Central memory CD4-positive, alpha-beta T cell (primary cell): ENCODE measurements at regions not wholly inside any gene's neighbourhood (a gene's known extent, or its start where the extent isn't known, plus 50 kb on each side); places are given as distances from the start of the nearest gene placed in this dataset.
"Not testable (repeated sequence)": the region's sequence is repeated elsewhere in the genome, so short reads cannot be mapped to it uniquely, and the experiment has no call there.

Source experiments
- DNase-seq: peaks from one replicate; pipeline ENCODE4 v3.0.0; 2022

DNA sequence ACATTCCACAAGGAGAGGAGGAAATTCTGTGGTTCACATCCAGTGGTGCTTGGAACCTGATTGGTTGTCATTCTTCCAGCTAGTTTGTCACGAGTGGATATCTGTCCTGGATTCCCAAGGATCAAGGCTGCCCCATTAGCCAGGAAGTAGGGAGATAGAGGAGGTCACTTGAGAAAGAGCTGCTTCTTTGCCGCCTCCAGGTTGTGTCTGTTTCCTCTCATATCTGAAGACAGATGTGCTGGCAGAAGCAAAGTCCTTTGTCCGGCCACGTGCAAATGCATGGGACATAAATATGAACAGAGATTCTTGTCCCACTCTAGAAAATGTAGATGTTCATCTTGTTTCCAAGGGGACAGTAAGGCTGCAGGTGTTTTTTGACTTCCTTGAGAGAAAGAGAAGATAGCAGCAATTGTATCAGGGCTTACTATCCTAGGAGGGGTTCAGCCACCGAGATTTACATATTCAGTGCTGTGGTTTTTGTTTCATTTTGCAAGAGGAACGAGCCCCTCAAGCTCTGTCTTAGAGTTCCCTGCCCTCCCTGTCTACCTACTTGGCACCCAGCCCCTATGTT lies 174.4 kb downstream of the RPIA start:
- DNase-seq = no peak

DNA sequence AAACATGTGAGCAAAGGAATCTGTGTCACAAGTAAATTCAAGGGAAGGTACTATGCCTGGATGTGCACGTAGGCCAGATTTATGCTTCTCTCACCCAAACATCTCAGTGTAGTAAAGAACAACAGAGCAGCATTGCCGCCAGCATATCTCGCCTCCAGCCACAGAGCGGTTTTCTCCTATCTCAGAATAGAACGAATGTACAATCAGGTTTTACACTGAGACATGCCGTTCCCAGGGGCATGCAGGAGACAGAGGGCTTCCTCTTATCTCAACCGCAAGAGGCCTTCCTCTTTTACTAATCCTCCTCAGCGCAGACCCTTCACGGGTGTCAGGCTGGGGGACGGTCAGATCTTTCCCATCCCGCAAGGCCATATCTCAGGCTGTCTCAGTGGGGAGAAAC lies 175.3 kb downstream of the RPIA start:
- DNase-seq = no peak

DNA sequence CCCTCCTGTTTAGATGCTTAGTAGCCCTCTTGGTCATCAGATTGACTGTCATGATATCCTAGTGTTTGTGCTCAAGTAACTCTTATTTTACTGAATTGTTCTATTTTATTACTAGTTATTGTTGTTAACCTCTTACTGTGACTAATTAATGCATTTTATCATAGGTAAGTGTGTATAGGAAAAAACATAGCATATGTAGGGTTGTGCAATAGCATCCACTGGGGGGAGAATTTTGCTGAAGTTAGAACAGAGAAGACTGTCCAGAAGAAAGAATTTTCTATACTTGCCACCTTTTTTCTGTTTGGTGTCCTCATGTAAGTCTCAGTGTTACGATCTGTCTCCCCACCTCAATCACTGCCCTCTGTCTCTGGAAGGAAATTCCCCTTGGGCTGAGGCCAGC lies 177.4 kb downstream of the RPIA start:
- no peak for DNase-seq

DNA sequence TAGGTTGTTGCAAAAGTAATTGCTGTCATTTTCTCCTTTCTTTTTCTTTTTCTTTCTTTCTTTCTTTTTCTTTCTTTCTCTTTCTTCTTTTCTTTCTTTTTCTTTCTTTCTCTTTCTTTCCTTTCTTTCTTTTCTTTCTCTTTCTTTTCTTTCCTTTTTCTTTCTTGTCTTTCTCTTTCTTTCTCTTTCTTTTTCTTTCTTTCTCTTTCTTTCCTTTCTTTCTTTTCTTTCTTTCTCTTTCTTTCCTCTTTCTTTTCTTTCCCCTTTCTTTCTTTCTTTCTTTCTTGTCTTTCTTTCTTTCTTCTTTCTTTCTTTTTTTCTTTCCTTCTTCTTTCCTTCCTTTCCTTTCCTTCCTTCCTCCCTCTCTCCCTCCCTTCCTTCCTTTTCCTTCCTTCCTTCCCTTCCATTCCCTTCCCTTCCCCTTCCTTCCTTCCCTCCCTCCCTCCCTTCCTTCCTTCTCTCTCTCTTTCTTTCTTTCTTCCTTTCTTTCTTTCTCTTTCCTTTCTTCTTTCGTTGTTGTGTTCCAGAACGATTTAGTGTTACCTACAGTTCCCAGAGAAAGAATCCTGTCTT lies 178.9 kb downstream of the RPIA start:
- no peak for DNase-seq

DNA sequence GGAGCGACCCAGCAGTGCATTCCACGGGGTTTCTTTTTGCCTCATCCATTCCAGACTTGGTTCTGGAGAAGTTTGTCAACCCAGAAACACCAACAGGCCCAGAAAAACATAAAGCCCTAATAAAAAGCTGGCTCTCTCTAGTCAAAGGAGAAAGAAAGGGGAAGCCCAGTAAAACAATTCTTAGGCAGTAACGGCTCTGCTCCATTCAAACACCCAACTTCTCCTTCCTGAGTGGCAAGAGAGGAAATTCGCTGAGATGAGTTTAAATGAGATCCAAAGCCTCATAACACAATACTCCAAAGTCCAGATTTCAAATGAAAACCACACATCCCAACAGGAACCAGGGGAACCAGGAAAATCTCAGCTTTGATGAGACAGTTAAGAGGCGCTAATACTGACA lies 179.9 kb downstream of the RPIA start:
- DNase-seq = no peak

DNA sequence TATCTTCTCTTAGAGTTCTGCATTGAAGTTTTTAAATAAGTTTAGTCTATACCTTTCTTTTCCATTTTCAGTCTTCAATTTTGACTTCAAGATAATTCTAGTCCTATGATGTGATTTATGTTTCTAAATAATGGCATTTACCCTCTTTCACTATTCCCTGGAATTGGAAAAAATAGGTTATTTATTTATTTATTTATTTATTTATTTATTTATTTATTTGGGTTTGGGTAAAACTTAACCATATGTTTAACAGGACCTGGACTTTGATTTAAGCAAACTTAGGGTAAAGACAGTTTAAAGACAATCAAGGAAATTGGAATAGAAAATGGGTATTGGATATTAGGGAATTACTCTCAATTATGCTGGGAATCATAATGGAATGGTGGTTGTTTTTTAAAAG lies 182.1 kb downstream of the RPIA start:
- no peak for DNase-seq

DNA sequence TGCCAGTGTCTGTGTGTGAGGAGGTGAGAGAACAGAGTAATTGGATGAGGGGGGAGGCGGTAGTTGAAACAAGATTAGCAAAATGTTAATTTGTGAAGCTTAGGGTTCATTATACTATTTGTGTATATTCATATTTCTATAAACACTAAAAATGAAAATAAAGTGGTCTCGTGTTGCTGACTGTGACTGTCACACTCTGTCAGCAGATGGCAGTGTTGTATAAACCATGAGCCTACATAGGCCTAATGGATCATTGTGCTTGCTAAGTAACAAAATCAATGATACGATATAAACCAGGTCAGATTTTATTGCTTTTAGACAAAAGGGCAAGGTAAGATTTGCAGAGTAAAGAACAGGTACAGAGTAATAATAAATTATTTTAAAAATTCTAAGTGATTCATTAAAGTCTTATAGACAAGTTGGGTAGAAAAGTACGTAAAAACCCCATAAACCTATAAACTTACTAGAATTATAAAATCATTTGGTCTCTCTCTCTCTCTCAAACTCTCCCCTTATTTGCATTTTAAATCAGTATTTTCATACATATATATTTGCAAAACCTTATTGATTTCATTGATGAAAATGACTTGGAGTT lies 182.7 kb downstream of the RPIA start:
- peak; percentile 25 for DNase-seq

DNA sequence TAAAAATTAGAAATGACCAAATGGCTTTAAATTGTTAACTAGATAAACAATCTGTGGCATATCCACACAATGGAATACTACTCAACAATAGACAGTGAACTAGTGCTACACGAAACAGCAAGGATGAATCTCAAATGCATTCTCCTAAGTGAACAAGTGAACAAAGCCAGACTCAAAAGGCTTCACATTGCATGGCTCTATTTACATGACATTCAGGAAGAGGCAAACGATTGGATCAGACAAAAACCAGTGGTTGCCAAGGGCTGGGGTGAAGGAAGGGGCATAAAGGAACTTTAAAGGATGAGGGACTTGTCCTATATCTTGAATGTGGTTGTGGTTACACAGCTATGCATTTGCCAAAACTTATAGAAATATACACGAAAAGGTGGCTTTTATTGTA lies 184.3 kb downstream of the RPIA start:
- DNase-seq = no peak

DNA sequence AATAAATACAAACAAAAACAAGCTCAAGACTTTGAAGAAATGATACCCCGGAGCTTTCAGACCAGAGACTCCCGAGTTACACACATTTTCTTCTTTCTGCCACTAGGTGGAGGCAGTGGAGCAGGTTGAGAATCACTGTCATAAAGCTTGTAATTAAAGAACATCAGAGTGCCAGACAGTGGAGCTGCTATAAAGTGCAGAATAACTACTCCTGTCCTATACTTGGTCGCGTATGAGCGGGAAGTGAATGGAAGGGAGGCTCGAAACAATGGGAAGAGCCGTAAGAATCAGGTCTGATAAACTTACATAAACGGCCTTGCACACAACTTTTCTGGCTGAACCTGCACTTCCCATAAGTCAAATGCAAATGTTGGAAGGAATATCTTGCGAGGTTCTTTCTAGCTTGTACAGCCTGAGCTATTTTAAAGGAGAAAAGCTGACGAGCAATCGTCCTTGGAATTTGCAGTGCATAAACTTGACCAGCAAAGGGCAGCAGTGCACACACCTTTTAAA lies 189.0 kb downstream of the RPIA start:
- DNase-seq = peak; percentile 4

DNA sequence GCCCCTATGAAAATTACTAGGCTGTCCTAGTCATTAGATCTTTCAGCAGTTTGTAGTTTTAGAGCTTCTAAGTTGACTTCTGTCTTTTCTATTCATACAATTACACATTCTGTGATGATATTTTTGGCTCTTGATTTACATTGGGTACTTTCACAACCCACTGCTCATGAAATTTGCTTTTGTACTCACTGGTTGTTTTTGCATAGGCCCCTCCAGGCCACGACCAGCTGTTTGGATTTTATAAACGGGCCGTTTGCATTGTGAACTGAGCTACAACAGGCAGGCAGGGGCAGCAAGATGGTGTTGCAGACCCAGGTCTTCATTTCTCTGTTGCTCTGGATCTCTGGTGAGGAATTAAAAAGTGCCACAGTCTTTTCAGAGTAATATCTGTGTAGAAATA lies 193.8 kb downstream of the RPIA start:
- no peak for DNase-seq

DNA sequence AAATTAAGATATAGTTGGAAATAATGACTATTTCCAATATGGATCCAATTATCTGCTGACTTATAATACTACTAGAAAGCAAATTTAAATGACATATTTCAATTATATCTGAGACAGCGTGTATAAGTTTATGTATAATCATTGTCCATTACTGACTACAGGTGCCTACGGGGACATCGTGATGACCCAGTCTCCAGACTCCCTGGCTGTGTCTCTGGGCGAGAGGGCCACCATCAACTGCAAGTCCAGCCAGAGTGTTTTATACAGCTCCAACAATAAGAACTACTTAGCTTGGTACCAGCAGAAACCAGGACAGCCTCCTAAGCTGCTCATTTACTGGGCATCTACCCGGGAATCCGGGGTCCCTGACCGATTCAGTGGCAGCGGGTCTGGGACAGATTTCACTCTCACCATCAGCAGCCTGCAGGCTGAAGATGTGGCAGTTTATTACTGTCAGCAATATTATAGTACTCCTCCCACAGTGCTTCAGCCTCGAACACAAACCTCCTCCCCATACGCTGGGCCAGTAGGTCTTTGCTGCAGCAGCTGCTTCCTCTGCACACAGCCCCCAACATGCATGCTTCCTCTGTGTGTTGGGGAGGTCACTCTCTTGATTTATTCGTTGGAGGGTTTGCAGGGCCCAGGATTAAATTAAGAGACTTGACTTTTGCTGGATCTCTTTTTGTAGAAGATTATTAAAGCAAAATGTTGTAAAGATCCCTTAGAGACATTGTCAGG lies 194.4 kb downstream of the RPIA start:
- DNase-seq = no peak

DNA sequence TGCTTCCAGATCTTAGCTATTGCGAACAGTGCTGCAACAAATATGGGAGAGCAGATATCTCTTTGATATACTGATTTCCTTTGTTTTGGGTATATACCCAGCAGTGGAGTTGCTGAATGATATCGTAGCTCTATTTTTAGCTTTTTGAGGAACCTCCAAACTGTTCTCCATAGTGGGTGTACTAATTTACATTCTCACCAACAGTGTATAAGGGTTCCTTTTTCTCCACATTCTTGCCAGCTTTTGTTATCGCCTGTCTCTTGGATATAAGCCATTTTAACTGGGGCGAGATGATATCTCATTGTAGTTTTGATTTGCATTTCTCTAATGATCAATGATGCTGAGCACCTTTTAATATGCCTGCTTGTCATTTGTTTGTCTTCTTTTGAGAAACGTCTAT lies 196.0 kb downstream of the RPIA start:
- not testable (repeated sequence) for DNase-seq

DNA sequence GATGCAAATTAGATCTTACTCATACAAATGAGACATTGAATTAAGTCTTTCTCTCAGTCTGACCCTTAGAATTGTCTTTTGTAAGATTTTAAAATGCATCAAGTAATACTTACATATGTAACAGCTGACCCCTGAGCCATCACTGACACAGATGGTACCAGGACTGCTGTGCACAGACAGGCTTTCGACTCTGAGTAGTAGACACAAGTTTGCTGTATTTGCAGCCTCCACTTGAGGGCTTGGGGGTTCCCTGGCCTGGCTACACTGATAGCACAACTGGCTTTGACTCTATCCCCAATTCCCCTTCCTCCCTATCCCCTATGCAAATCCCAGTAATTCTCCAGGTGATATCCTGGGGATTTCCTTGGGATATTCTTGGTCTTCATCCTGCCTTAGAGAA lies 200.7 kb downstream of the RPIA start:
- DNase-seq = no peak

DNA sequence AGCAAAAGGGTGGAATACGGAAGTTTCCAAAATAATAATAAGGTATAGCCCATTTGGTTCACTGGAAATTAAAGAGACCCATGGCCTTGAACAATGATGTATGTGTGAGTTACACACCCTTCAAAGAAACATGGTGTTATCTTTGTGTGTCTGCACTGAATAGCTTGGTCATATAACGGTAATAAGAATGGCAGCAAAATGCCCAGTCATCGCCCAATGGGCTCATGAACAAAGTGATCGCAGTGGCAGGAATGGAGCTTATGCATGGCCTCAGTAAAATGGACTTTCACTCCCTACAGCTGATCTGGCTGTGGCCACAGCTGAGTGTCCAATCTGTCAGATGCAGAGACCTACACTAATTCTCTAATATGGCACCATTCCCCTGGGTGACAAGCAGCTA lies 201.3 kb downstream of the RPIA start:
- DNase-seq = no peak

DNA sequence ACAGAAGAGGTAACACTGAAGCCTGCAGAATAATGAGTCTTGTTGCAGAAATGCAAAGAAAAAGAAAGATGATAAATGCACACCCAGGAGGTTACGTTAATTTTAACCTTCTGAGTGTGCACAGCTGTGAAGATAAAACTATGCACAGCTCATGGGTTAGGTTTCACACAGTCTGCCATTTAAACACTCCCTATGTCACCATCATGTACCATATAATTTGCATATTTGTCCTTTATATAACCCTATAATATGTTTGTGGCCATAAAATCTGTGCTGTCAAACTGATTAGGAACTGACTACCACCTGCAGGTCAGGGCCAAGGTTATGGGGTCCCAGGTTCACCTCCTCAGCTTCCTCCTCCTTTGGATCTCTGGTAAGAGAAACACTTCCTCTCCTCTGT lies 205.5 kb downstream of the RPIA start:
- no peak for DNase-seq

DNA sequence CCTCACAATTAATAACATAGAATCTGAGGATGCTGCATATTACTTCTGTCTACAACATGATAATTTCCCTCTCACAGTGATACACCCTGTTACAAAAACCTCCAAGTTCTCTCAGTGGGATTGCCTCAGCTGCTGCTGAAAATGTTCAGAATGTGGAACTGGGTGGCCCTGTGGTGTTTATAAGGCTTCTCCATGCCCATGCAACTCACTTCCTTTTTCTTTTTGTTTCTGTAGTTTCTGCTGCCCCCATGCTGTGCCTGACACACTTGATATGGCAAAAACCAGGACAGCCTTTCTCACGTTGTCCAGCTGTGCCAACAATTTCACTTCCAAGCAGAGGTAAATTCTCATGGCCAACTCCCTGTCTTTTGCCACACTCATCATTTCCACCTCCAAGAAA lies 206.2 kb downstream of the RPIA start:
- no peak for DNase-seq

DNA sequence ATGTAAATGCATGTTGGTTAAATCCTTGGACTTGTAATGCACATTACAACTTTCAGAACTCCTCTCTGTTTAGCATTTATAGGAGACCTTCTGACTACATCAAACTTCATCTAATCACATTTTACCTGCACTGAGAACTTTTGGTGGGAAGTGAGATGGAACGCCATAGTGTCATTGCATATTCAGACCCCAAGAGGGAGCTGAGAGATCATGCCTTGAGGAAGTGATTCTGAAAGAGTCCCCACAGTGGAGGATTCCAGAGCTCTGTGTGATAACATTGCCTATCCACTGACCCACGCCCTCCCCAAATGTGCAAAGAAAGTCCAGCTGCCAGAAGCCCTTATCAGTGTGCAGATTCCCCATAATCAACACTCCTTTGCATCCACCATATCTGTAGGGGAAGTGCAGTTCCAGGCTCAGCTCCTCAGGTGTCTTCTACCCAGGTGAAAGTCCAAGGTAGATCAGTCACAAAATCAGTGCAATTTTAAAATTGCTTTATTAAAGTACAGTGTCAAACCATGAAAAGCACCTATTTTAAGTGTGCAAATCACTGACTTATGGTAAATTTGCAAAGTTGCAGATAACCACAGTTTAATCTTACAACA lies 212.4 kb downstream of the RPIA start:
- DNase-seq = no peak

DNA sequence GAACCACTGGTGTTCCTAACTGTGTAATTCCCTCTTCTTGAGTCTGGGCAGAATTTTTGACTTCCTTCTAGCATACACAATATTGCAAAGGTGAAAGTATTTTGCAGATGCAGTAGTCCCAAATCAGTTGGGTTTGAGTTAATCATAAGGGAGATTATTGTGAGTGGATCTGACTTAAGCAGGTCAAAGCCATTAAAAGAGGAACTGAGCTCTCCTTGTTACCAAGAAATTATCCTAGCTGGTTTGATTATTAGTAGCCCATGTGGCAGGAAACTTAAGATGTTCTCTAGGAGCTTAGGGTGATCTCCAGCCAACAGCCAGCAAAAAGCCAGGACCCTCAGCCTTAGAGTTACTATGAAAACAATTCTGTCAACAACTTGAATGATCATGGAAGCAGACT lies 221.8 kb downstream of the RPIA start:
- DNase-seq = no peak

DNA sequence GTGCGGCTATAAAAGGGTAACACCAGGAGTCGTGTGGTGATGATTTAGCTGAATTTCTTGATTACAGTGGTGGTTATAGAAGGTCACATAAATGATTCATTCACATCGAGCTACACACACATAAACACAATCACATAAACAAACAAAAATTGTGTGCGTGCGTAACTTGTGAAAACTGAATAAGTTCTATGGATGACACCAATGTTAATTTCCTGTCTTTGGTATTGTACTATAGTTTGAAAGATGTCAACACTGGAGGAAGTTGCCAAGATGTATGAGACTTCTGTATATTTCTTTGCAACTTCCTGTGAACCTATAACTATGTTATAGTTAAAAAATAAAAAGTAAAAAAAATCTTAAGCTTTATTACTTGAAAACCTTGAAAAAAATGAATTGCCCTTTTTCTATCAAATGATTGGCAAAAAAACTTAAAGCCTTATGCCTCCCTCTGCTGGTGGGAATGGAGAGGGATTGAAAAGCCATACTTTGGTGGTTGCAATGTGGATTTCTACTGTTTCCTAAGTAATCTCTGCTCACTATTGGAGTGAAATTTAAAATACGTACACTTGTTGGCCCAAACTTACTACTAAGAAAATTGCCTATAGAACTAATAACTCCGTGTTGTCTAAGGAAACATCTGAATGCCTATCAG lies 227.7 kb downstream of the RPIA start:
- DNase-seq = no peak

DNA sequence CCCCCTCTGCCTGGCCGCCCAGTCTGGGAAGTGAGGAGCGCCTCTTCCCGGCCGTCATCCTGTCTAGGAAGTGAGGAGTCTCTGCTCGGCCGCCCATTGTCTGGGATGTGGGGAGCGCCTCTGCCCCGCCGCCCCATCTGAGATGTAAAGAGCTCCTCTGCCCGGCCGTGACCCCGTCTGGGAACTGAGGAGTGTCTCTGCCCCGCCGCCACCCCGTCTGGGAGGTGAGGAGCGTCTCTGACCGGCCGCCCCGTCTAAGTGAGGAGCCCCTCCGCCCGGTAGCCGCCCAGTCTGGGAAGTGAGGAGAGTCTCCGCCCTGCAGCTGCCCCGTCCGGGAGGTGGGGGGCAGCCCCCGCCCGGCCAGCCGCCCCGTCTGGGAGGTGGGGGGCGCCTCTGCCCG lies 228.9 kb downstream of the RPIA start:
- not testable (repeated sequence) for DNase-seq

DNA sequence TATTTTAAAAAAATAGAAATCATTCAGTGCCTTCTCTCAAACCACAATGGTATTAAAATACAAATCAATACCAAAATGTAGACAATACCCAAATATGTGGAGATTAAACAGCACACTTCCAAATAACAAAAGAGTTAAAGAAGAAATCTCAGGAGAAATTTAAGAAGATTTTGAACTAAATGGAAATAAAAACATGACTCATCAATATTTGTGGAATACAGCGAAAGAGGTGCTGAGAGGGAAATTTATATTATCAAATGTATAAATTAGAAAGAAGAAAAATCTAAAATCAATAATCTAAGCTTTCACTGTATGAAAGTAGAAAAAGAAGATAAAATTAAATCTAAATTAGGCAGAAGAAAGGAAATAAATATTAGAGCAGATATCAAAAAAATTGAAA lies 233.1 kb downstream of the RPIA start:
- DNase-seq = no peak

DNA sequence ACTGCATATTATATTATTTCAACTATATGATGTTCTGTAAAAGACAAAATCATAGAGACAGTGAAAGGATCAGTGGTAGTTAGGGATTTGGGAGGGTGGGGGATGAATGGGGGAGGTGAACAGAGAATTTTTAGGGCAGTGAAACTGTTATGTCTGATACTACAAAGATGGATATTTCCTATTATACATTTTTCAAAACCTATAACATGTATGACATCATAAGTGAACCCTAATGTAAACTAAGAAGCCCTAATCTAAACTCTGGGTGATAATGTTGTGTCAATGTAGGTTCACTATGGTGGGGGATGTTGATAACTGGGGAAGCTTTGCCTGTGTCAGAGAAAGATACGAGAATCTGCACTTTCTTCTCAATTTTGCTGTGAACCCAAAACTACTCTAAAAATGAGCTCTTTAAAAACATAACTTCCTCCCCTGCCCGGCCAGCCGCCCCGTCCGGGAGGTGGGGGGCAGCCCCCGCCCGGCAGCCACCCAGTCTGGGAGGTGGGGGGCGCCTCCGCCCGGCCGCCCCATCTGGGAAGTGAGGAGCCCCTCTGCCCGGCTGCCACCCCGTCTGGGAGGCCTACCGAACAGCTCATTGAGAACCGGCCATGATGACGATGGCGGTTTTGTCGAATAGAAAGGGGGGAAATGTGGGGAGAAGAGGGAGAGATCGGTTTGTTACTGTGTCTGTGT lies 234.4 kb downstream of the RPIA start:
- DNase-seq = no peak
